ENCODE measurements at regions not wholly inside any gene's neighbourhood (a gene's known extent, or its start where the extent isn't known, plus 50 kb on each side); places are given as distances from the start of the nearest gene placed in this dataset.

DNA sequence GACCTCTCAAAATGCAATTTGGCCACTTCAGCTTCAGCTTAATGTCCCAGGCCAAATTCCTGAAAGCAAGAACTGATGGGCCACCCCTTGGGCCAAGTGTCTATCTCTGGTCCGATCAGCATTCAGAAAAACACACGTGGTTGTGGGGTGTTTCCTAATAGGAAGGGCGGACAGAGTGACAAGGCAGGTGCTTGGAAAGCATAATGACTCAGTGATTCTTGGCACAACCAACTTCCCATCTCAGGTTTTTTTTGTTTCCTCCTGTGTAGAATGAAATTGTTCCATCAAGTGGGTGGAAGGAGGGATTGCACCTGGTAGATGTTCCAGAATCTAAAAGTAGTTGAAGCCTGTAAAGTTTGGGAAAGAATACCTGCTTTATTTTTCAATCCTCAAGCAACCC is 155.6 kb downstream of the HS3ST2 start:
- TF ChIP-seq EP300 (IDR thresholded peaks at IDR 0.05; ENCODE audit: borderline replicate concordance) = no peak
- TF ChIP-seq, protein P1, sequence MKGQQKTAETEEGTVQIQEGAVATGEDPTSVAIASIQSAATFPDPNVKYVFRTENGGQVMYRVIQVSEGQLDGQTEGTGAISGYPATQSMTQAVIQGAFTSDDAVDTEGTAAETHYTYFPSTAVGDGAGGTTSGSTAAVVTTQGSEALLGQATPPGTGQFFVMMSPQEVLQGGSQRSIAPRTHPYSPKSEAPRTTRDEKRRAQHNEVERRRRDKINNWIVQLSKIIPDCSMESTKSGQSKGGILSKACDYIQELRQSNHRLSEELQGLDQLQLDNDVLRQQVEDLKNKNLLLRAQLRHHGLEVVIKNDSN (IDR thresholded peaks at IDR 0.05) = no peak
